ENCODE measurements at regions not wholly inside any gene's neighbourhood (a gene's known extent, or its start where the extent isn't known, plus 50 kb on each side); places are given as distances from the start of the nearest gene placed in this dataset.

DNA sequence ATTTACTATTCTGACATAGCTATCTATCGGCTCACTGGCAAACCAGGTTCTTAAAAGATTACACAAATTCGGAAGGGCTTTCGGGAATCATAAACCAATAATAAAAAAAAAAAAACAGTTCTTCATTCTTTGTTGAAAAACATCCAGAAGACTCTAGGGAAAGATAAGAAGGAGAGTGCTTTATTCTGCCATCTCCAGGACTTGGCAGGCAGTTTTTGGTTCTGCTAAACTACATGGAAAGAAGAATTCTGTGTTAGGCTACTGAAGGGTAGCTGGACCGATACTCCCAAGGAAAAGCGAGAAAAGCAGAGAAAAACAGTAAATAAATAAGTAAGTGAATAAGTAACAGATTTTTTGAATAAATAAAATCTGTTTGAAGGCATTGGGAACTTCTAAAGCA, 423.5 kb upstream of the KLF6 start:
- Histone ChIP-seq H3K4me1 (ENCODE audit: control insufficient read depth in 4 of 4, insufficient read depth in 4 of 4, low read length in 3 of 4) (no peaks in the 10 kb centered on the region), H3K9me3 (ENCODE audit: control insufficient read depth in 4 of 4, low read length in 3 of 4) (no peaks in the 10 kb centered on the region), H3K36me3 (ENCODE audit: control insufficient read depth in 4 of 4, insufficient read depth in 3 of 4, low read depth in 1 of 4, low read length in 3 of 4) (no peaks in the 10 kb centered on the region), H3K4me3 (ENCODE audit: low read depth in 1 of 3, low read length in 3 of 3) (no peak overlapping the region), H3K27me3 (ENCODE audit: control insufficient read depth in 4 of 4, insufficient read depth in 4 of 4, low read length in 3 of 4) (peaks cover 0 to 3% (median 0%) of the 10 kb centered on the region in 4 donors), H3K9ac (ENCODE audit: low read depth in 1 of 2, low read length in 2 of 2) (no peak overlapping the region), H3K27ac (ENCODE audit: low read depth in 1 of 2, low read length in 2 of 2) (no peak overlapping the region)
- DNase-seq (ENCODE audit: low spot score): no peak
- TF ChIP-seq EGR1 (IDR thresholded peaks at IDR 0.05; ENCODE audit: low read depth in 2 of 2) (no peak), YY1 (IDR thresholded peaks at IDR 0.05) (no peak), HNF4A (conservative IDR thresholded peaks at IDR 0.05) (no peak), RXRA (IDR thresholded peaks at IDR 0.05) (no peak), GABPA (IDR thresholded peaks at IDR 0.05 in 1 of 2, conservative IDR thresholded peaks at IDR 0.05 in 1 of 2) (no peak)
- TF ChIP-seq, protein P1, sequence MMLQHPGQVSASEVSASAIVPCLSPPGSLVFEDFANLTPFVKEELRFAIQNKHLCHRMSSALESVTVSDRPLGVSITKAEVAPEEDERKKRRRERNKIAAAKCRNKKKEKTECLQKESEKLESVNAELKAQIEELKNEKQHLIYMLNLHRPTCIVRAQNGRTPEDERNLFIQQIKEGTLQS (IDR thresholded peaks at IDR 0.05): no peak
- 79% methylated on average over 5 of the region's 5 CpGs for WGBS

DNA sequence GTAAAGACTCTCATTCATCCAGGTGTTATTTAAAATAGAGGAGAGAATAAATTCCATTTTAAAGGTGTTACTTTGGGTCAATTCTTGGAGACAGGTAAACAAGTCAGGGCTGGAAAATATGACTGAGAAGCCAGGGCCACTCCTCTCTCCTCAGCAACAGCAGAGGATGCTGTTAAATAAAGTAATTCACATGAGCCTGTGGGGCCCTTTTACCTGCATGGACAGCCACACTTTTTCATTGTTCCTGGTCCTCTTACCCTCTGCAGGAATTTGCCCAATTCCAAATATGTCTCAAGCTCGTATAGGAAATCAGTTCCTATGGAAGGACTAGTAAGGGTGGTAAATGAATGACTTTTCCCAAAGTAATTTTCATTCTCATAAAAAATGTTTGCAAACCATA, 420.1 kb upstream of the KLF6 start:
- Histone ChIP-seq H3K4me1 (ENCODE audit: control insufficient read depth in 4 of 4, insufficient read depth in 4 of 4, low read length in 3 of 4) (no peaks in the 10 kb centered on the region), H3K9ac (ENCODE audit: low read depth in 1 of 2, low read length in 2 of 2) (no peak overlapping the region), H3K4me3 (ENCODE audit: low read depth in 1 of 3, low read length in 3 of 3) (no peak overlapping the region), H3K36me3 (ENCODE audit: control insufficient read depth in 4 of 4, insufficient read depth in 3 of 4, low read depth in 1 of 4, low read length in 3 of 4) (no peaks in the 10 kb centered on the region), H3K27me3 (ENCODE audit: control insufficient read depth in 4 of 4, insufficient read depth in 4 of 4, low read length in 3 of 4) (peaks cover 0 to 3% (median 0%) of the 10 kb centered on the region in 4 donors), H3K27ac (ENCODE audit: low read depth in 1 of 2, low read length in 2 of 2) (no peak overlapping the region), H3K9me3 (ENCODE audit: control insufficient read depth in 4 of 4, low read length in 3 of 4) (no peaks in the 10 kb centered on the region)
- no peak for DNase-seq (ENCODE audit: low spot score)
- 53% methylated on average over 1 of the region's 1 CpG for WGBS
- TF ChIP-seq, protein P1 (IDR thresholded peaks at IDR 0.05): no peak
- TF ChIP-seq GABPA (IDR thresholded peaks at IDR 0.05 in 1 of 2, conservative IDR thresholded peaks at IDR 0.05 in 1 of 2): no peak
- no peak for TF ChIP-seq JUND (IDR thresholded peaks at IDR 0.05)
- TF ChIP-seq, protein P2, sequence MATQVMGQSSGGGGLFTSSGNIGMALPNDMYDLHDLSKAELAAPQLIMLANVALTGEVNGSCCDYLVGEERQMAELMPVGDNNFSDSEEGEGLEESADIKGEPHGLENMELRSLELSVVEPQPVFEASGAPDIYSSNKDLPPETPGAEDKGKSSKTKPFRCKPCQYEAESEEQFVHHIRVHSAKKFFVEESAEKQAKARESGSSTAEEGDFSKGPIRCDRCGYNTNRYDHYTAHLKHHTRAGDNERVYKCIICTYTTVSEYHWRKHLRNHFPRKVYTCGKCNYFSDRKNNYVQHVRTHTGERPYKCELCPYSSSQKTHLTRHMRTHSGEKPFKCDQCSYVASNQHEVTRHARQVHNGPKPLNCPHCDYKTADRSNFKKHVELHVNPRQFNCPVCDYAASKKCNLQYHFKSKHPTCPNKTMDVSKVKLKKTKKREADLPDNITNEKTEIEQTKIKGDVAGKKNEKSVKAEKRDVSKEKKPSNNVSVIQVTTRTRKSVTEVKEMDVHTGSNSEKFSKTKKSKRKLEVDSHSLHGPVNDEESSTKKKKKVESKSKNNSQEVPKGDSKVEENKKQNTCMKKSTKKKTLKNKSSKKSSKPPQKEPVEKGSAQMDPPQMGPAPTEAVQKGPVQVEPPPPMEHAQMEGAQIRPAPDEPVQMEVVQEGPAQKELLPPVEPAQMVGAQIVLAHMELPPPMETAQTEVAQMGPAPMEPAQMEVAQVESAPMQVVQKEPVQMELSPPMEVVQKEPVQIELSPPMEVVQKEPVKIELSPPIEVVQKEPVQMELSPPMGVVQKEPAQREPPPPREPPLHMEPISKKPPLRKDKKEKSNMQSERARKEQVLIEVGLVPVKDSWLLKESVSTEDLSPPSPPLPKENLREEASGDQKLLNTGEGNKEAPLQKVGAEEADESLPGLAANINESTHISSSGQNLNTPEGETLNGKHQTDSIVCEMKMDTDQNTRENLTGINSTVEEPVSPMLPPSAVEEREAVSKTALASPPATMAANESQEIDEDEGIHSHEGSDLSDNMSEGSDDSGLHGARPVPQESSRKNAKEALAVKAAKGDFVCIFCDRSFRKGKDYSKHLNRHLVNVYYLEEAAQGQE (IDR thresholded peaks at IDR 0.05): no peak
- no peak for TF ChIP-seq YY1 (IDR thresholded peaks at IDR 0.05)
- TF ChIP-seq RAD21 (IDR thresholded peaks at IDR 0.05): no peak
- TF ChIP-seq, protein P3, sequence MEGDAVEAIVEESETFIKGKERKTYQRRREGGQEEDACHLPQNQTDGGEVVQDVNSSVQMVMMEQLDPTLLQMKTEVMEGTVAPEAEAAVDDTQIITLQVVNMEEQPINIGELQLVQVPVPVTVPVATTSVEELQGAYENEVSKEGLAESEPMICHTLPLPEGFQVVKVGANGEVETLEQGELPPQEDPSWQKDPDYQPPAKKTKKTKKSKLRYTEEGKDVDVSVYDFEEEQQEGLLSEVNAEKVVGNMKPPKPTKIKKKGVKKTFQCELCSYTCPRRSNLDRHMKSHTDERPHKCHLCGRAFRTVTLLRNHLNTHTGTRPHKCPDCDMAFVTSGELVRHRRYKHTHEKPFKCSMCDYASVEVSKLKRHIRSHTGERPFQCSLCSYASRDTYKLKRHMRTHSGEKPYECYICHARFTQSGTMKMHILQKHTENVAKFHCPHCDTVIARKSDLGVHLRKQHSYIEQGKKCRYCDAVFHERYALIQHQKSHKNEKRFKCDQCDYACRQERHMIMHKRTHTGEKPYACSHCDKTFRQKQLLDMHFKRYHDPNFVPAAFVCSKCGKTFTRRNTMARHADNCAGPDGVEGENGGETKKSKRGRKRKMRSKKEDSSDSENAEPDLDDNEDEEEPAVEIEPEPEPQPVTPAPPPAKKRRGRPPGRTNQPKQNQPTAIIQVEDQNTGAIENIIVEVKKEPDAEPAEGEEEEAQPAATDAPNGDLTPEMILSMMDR (IDR thresholded peaks at IDR 0.05; ENCODE audit: low read depth, low read length, missing input control): no peak
- TF ChIP-seq FOXA2 (IDR thresholded peaks at IDR 0.05): no peak
- TF ChIP-seq, protein P4, sequence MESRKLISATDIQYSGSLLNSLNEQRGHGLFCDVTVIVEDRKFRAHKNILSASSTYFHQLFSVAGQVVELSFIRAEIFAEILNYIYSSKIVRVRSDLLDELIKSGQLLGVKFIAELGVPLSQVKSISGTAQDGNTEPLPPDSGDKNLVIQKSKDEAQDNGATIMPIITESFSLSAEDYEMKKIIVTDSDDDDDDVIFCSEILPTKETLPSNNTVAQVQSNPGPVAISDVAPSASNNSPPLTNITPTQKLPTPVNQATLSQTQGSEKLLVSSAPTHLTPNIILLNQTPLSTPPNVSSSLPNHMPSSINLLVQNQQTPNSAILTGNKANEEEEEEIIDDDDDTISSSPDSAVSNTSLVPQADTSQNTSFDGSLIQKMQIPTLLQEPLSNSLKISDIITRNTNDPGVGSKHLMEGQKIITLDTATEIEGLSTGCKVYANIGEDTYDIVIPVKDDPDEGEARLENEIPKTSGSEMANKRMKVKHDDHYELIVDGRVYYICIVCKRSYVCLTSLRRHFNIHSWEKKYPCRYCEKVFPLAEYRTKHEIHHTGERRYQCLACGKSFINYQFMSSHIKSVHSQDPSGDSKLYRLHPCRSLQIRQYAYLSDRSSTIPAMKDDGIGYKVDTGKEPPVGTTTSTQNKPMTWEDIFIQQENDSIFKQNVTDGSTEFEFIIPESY (IDR thresholded peaks at IDR 0.05): no peak
- TF ChIP-seq NR2F2 (IDR thresholded peaks at IDR 0.05): no peak
- no peak for TF ChIP-seq TAF1 (conservative IDR thresholded peaks at IDR 0.05)
- TF ChIP-seq HNF4A (conservative IDR thresholded peaks at IDR 0.05): no peak
- no peak for TF ChIP-seq EGR1 (IDR thresholded peaks at IDR 0.05; ENCODE audit: low read depth in 2 of 2)

Data from liver (tissue), 8 donors.